WTC11 (cell line): ENCODE measurements at regions not wholly inside any gene's neighbourhood (a gene's known extent, or its start where the extent isn't known, plus 50 kb on each side); places are given as distances from the start of the nearest gene placed in this dataset.

Source experiments
- ATAC-seq: fragments of 200-7000 bp; cut with Tn5 transposase; 2 replicates; pipeline ENCODE4 v1.10.0; 2021; ENCODE audit warnings: mild to moderate bottlenecking, moderate library complexity
- CTCF ChIA-PET: fragments of 300-600 bp; sonication (Branson Sonifier 250); formaldehyde crosslinking; loops from one replicate; lab custom pipeline; 2021; ENCODE audit warnings: antibody characterized with exemption; lab: Charles Lee
- POLR2A ChIA-PET: fragments of 350-600 bp; sonication (Branson Sonifier 250); formaldehyde crosslinking; loops from one replicate; lab custom pipeline; 2021; ENCODE audit warnings: antibody characterized with exemption; lab: Charles Lee
- DNase-seq: peaks from one replicate; pipeline ENCODE4 v3.0.0; 2021; ENCODE audit warnings: low spot score
- H3K27ac Mint-ChIP-seq: 2 replicates; pipeline ENCODE4 v1.8.0; 2021; ENCODE audit warnings: mixed read lengths
- H3K27me3 Mint-ChIP-seq: 2 replicates; pipeline ENCODE4 v1.8.0; 2021; ENCODE audit warnings: low read depth, mild to moderate bottlenecking, moderate library complexity, mixed read lengths
- H3K36me3 Mint-ChIP-seq: 2 replicates; pipeline ENCODE4 v1.8.0; 2021; ENCODE audit warnings: mixed read lengths
- H3K4me1 Mint-ChIP-seq: 2 replicates; pipeline ENCODE4 v1.8.0; 2022; ENCODE audit warnings: mixed read lengths
- H3K4me3 Mint-ChIP-seq: 2 replicates; pipeline ENCODE4 v1.8.0; 2021; ENCODE audit warnings: mild to moderate bottlenecking, moderate library complexity, mixed read lengths
- H3K9me3 Mint-ChIP-seq: 2 replicates; pipeline ENCODE4 v1.8.0; 2021; ENCODE audit warnings: mixed read lengths
- CBFB ChIP-seq: sonication (generic); formaldehyde crosslinking; IDR thresholded peaks from 2 replicates; pipeline ENCODE4 v1.8.1; 2022; ENCODE audit warnings: mild to moderate bottlenecking, low read depth, missing genetic modification reagents
- CREB1 ChIP-seq: sonication (generic); formaldehyde crosslinking; IDR thresholded peaks from 2 replicates; pipeline ENCODE4 v1.8.0; 2023; ENCODE audit warnings: mild to moderate bottlenecking, missing genetic modification reagents
- CREM ChIP-seq: sonication (generic); formaldehyde crosslinking; IDR thresholded peaks from 2 replicates; pipeline ENCODE4 v1.8.1; 2022; ENCODE audit warnings: mild to moderate bottlenecking, missing genetic modification reagents, moderate library complexity
- FOXK1 ChIP-seq: sonication (generic); formaldehyde crosslinking; IDR thresholded peaks from 2 replicates; pipeline ENCODE4 v1.8.0; 2022; ENCODE audit warnings: mild to moderate bottlenecking, moderate library complexity, missing genetic modification reagents
- JAZF1 ChIP-seq: fragments of 250-450 bp; sonication (Bioruptor Pico); IDR thresholded peaks from 2 replicates; pipeline ENCODE4 v1.9.0; 2021; ENCODE audit warnings: moderate library complexity, mild to moderate bottlenecking, inconsistent platforms
- NR1H2 ChIP-seq: sonication (generic); formaldehyde crosslinking; IDR thresholded peaks from 2 replicates; pipeline ENCODE4 v1.9.0; 2021; ENCODE audit warnings: mild to moderate bottlenecking, moderate library complexity, missing genetic modification reagents
- NR3C1 ChIP-seq: sonication (generic); formaldehyde crosslinking; conservative IDR thresholded peaks from 2 replicates; pipeline ENCODE4 v1.8.1; 2023; ENCODE audit warnings: low read depth, mild to moderate bottlenecking, missing genetic modification reagents
- RELA ChIP-seq: sonication (generic); formaldehyde crosslinking; IDR thresholded peaks from 2 replicates; pipeline ENCODE4 v1.8.1; 2022; ENCODE audit warnings: missing genetic modification reagents, mild to moderate bottlenecking, borderline replicate concordance
- TCF7 ChIP-seq: sonication (generic); formaldehyde crosslinking; IDR thresholded peaks from 2 replicates; pipeline ENCODE4 v1.8.0; 2022; ENCODE audit warnings: mild to moderate bottlenecking, low read depth, missing genetic modification reagents, moderate library complexity
- ZNF263 ChIP-seq: sonication (generic); formaldehyde crosslinking; IDR thresholded peaks from 2 replicates; pipeline ENCODE4 v1.8.1; 2022; ENCODE audit warnings: low read depth, mild to moderate bottlenecking, moderate library complexity, missing genetic modification reagents
- ZNF416 ChIP-seq: fragments of 250-450 bp; sonication (Bioruptor Pico); IDR thresholded peaks from 2 replicates; pipeline ENCODE4 v1.9.0; 2021; ENCODE audit warnings: mild to moderate bottlenecking, inconsistent platforms
- ZNF671 ChIP-seq: fragments of 250-450 bp; sonication (Bioruptor Pico); IDR thresholded peaks from 2 replicates; pipeline ENCODE4 v1.8.0; 2021; ENCODE audit warnings: mild to moderate bottlenecking
- TF ChIP-seq, protein P1 (sequence below): sonication (generic); formaldehyde crosslinking; IDR thresholded peaks from 2 replicates; pipeline ENCODE4 v1.8.1; 2023; ENCODE audit warnings: mild to moderate bottlenecking, missing genetic modification reagents, moderate library complexity
- TF ChIP-seq, protein P2 (sequence below): sonication (generic); formaldehyde crosslinking; conservative IDR thresholded peaks from 2 replicates; pipeline ENCODE4 v1.8.1; 2022; ENCODE audit warnings: mild to moderate bottlenecking, missing genetic modification reagents
- TF ChIP-seq, protein P3 (sequence below): sonication (generic); formaldehyde crosslinking; IDR thresholded peaks from 2 replicates; pipeline ENCODE4 v1.8.1; 2022; ENCODE audit warnings: missing genetic modification reagents, borderline replicate concordance
- TF ChIP-seq, protein P4 (sequence below): sonication (generic); formaldehyde crosslinking; IDR thresholded peaks from 2 replicates; pipeline ENCODE4 v1.8.1; 2022; ENCODE audit warnings: mild to moderate bottlenecking, moderate library complexity, missing genetic modification reagents
- TF ChIP-seq, protein P5 (sequence below): fragments of 250-450 bp; sonication (Bioruptor Pico); conservative IDR thresholded peaks from 2 replicates; pipeline ENCODE4 v1.9.0; 2021; ENCODE audit warnings: mild to moderate bottlenecking
- TF ChIP-seq, protein P6 (sequence below): fragments of 250-450 bp; sonication (Bioruptor Pico); IDR thresholded peaks from 2 replicates; pipeline ENCODE4 v1.9.0; 2021; ENCODE audit warnings: moderate library complexity, mild to moderate bottlenecking, inconsistent platforms, borderline replicate concordance

DNA sequence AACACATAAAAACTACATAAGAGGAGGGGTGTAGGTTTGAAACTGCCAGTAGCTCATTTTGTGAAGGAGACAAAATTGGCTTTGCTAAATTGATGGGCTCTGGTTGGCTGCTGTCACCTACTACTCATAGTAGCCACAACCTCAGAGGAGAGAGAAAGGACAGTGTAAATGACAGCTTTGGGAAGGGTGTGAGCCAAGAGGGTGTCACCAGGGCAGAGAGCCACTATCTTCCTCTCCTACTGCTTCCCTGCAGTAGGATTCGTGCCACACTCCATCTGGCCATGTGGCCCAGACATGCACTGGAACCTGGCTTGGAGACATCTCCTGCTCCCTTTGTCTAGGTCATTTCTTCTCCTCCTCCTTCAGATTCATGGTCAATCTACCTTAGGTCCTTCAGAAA, 455.9 kb downstream of the ENC1 start:
- Mint-ChIP-seq H3K4me1 (peaks cover 9% of the 10 kb centered on the region), H3K27ac (no peak overlapping the region), H3K9me3 (peaks cover 18% of the 10 kb centered on the region), H3K36me3 (peaks cover 3% of the 10 kb centered on the region; the same call in 1 of the 2 replicates), H3K4me3 (no peak overlapping the region), H3K27me3 (no peaks in the 10 kb centered on the region)
- TF ChIP-seq, protein P1, sequence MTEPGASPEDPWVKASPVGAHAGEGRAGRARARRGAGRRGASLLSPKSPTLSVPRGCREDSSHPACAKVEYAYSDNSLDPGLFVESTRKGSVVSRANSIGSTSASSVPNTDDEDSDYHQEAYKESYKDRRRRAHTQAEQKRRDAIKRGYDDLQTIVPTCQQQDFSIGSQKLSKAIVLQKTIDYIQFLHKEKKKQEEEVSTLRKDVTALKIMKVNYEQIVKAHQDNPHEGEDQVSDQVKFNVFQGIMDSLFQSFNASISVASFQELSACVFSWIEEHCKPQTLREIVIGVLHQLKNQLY (CRISPR knock-in tag) = no peak
- TF ChIP-seq CREM (no peak), CBFB (CRISPR knock-in tag) (no peak), RELA (CRISPR knock-in tag) (no peak), NR3C1 (CRISPR knock-in tag) (no peak)
- ATAC-seq (no peak), DNase-seq (no peak)
- CTCF ChIA-PET = interaction anchor here (1.7 kb wide), 1 partner anchor 28 kb away, joined by 4 read pairs; no protein-coding TSS in a partner anchor
- POLR2A ChIA-PET = no interaction called here

DNA sequence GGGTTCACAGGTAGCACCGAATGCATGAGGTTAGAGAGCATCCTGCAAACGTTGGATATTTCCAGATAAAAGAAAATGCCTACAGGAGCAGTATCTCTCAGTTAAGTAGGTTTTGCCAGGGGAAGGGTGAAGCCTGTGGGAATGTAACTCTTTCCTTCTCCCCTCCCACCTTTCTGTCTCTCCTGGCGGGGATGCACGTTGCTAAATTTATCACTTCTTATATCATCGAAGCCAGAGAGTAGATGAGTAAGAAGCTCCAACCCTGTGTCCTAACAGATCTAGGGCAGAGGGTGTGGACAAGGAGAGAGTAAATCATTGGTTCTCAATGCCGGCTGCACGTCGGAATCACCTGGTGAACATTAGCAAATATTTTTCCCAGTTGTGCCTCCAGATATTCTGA, 457.5 kb downstream of the ENC1 start:
- no peak for DNase-seq
- Mint-ChIP-seq H3K27me3 (no peaks in the 10 kb centered on the region), H3K4me3 (no peak overlapping the region), H3K9me3 (peaks cover 5% of the 10 kb centered on the region), H3K36me3 (peaks cover 3% of the 10 kb centered on the region; the same call in 1 of the 2 replicates), H3K4me1 (peaks cover 9% of the 10 kb centered on the region), H3K27ac (no peak overlapping the region)
- ChIA-PET CTCF (interaction anchor here (1.7 kb wide), 1 partner anchor 29 kb away, joined by 4 read pairs; no protein-coding TSS in a partner anchor), POLR2A (no interaction called here)
- no peak for ATAC-seq
- TF ChIP-seq, protein P2, sequence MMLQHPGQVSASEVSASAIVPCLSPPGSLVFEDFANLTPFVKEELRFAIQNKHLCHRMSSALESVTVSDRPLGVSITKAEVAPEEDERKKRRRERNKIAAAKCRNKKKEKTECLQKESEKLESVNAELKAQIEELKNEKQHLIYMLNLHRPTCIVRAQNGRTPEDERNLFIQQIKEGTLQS (CRISPR knock-in tag) = no peak
- TF ChIP-seq, protein P3, sequence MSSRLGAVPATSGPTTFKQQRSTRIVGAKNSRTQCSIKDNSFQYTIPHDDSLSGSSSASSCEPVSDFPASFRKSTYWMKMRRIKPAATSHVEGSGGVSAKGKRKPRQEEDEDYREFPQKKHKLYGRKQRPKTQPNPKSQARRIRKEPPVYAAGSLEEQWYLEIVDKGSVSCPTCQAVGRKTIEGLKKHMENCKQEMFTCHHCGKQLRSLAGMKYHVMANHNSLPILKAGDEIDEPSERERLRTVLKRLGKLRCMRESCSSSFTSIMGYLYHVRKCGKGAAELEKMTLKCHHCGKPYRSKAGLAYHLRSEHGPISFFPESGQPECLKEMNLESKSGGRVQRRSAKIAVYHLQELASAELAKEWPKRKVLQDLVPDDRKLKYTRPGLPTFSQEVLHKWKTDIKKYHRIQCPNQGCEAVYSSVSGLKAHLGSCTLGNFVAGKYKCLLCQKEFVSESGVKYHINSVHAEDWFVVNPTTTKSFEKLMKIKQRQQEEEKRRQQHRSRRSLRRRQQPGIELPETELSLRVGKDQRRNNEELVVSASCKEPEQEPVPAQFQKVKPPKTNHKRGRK (CRISPR knock-in tag) = no peak
- no peak for TF ChIP-seq CREB1
- no peak for TF ChIP-seq FOXK1 (CRISPR knock-in tag)
- TF ChIP-seq JAZF1 (CRISPR knock-in tag) = no peak
- TF ChIP-seq, protein P4, sequence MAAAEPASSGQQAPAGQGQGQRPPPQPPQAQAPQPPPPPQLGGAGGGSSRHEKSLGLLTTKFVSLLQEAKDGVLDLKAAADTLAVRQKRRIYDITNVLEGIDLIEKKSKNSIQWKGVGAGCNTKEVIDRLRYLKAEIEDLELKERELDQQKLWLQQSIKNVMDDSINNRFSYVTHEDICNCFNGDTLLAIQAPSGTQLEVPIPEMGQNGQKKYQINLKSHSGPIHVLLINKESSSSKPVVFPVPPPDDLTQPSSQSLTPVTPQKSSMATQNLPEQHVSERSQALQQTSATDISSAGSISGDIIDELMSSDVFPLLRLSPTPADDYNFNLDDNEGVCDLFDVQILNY (CRISPR knock-in tag) = no peak
- TF ChIP-seq, protein P5, sequence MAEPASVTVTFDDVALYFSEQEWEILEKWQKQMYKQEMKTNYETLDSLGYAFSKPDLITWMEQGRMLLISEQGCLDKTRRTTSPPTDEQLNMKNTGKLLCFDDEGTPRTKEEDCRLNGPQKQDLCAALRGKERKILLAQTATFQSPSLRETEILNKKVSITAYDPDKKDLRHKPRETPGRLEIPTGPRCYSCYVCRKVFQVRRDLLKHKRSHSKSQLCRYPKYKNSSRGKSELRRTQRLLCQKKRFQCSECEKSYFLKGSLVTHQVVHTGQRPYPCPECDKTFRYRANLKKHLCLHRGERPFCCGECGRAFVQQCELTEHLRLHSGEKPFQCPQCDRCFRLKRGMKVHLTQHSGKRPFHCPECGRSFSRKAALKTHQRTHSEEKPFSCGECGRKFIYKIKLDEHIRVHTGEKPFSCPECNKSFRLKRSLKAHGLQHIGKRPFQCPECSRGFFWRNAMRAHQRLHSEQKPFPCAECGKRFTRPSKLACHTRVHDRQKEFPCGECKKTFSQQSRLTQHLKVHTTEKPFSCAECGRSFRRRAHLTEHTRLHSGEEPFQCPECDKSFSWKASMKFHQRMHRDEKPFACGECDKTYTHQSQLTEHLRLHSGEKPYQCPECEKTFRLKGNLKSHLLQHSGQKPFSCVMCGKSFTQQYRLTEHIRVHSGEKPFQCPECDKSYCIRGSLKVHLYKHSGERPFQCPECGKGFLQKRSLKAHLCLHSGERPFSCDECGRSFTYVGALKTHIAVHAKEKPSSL (CRISPR knock-in tag) = no peak
- TF ChIP-seq ZNF263 (CRISPR knock-in tag) = no peak
- TF ChIP-seq, protein P6, sequence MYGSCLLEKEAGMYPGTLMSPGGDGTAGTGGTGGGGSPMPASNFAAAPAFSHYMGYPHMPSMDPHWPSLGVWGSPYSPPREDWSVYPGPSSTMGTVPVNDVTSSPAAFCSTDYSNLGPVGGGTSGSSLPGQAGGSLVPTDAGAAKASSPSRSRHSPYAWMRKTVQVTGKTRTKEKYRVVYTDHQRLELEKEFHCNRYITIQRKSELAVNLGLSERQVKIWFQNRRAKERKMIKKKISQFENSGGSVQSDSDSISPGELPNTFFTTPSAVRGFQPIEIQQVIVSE (CRISPR knock-in tag) = no peak
- TF ChIP-seq TCF7 (CRISPR knock-in tag) = no peak
- TF ChIP-seq ZNF671 (CRISPR knock-in tag) = no peak
- TF ChIP-seq NR1H2 (CRISPR knock-in tag) = no peak
- no peak for TF ChIP-seq ZNF416
